ENCODE measurements at regions not wholly inside any gene's neighbourhood (a gene's known extent, or its start where the extent isn't known, plus 50 kb on each side); places are given as distances from the start of the nearest gene placed in this dataset.

- H3K79me2 ChIP-seq (ENCODE audit: control insufficient read depth, insufficient read depth, low read length), result no peaks in the 10 kb centered on the region
- TF ChIP-seq JUNB (IDR thresholded peaks at IDR 0.05) (no peak), ZSCAN29 (IDR thresholded peaks at IDR 0.05) (no peak), KAT2A (conservative IDR thresholded peaks at IDR 0.05; ENCODE audit: control insufficient read depth, low read depth, low read length) (no peak)
- H3K36me3 ChIP-seq (ENCODE audit: control insufficient read depth in 2 of 2, insufficient read depth in 2 of 2, low read length in 1 of 2), result no peaks in the 10 kb centered on the region
- 6% methylated on average over 8 of the region's 8 CpGs for WGBS (ENCODE audit: insufficient coverage, insufficient replicate concordance, low lambda C conversion rate, missing lambda C conversion rate)
- DNase-seq (ENCODE audit: low read depth, low spot score) (no peak), FAIRE-seq (no peak), ATAC-seq (no peak)
- no peaks in the 10 kb centered on the region for H4K20me1 ChIP-seq (ENCODE audit: control insufficient read depth, insufficient read depth)
- H3K9me3 ChIP-seq (replicated peaks; ENCODE audit: control insufficient read depth, insufficient read depth, low read length), result no peaks in the 10 kb centered on the region
- no TSS peak for BruUV-seq (replicated peaks)
- H2AFZ ChIP-seq (ENCODE audit: control insufficient read depth, low read depth, low read length), result no peak overlapping the region
- no peak overlapping the region for H3K9ac ChIP-seq (ENCODE audit: control insufficient read depth, insufficient read depth, low read length)
- POLR2A ChIA-PET, result no interaction called here
- in situ Hi-C loops (cut with MboI) (loop anchor here (10.0 kb wide), 1 partner anchor 617 kb away; no protein-coding TSS in a partner anchor), intact Hi-C loops (cut with micrococcal nuclease; ENCODE audit: unreplicated experiment) (no loop called here)
- H3K4me3 ChIP-seq, result no peak overlapping the region
- CTCF ChIA-PET, result interaction anchor here (1.1 to 2.8 kb wide), 7 partner anchors 9 to 616 kb away, joined by 3 to 13 read pairs (median 6); no protein-coding TSS in a partner anchor
- no peak overlapping the region for H3K27ac ChIP-seq (ENCODE audit: control insufficient read depth, insufficient read depth)
- RAD21 ChIA-PET (ENCODE audit: unreplicated experiment), result interaction anchor here (0.7 to 1.1 kb wide), 2 partner anchors 618 to 622 kb away, joined by 3 to 4 read pairs; no protein-coding TSS in a partner anchor
- H3K4me1 ChIP-seq (ENCODE audit: control insufficient read depth, insufficient read depth, low read length), result no peaks in the 10 kb centered on the region
- H3K4me2 ChIP-seq (ENCODE audit: control insufficient read depth, insufficient read depth), result no peak overlapping the region
- SMC1A ChIA-PET (ENCODE audit: uncharacterized antibody, unreplicated experiment), result interaction anchor here (1.9 kb wide), 1 partner anchor 14 kb away, joined by 4 read pairs; no protein-coding TSS in a partner anchor
- H3K27me3 ChIP-seq (replicated peaks in 1 of 2; ENCODE audit: control insufficient read depth in 2 of 2, insufficient read depth in 2 of 2, low read length in 1 of 2), result no peaks in the 10 kb centered on the region
Observed at GRCh38 chrX:138127314-138127713, 561.4 kb downstream of the ZIC3 start.

- Histone ChIP-seq H3K9me3 (replicated peaks; ENCODE audit: control insufficient read depth, insufficient read depth, low read length) (no peaks in the 10 kb centered on the region), H3K4me3 (no peak overlapping the region), H3K4me1 (ENCODE audit: control insufficient read depth, insufficient read depth, low read length) (no peaks in the 10 kb centered on the region), H3K4me2 (ENCODE audit: control insufficient read depth, insufficient read depth) (no peak overlapping the region), H2AFZ (ENCODE audit: control insufficient read depth, low read depth, low read length) (no peak overlapping the region), H3K27me3 (replicated peaks in 1 of 2; ENCODE audit: control insufficient read depth in 2 of 2, insufficient read depth in 2 of 2, low read length in 1 of 2) (no peaks in the 10 kb centered on the region), H3K27ac (ENCODE audit: control insufficient read depth, insufficient read depth) (no peak overlapping the region), H3K36me3 (ENCODE audit: control insufficient read depth in 2 of 2, insufficient read depth in 2 of 2, low read length in 1 of 2) (no peaks in the 10 kb centered on the region), H4K20me1 (ENCODE audit: control insufficient read depth, insufficient read depth) (no peaks in the 10 kb centered on the region), H3K79me2 (ENCODE audit: control insufficient read depth, insufficient read depth, low read length) (no peaks in the 10 kb centered on the region), H3K9ac (ENCODE audit: control insufficient read depth, insufficient read depth, low read length) (no peak overlapping the region)
- peak; percentile 78 for FAIRE-seq
- in situ Hi-C loops (cut with MboI), result loop anchor here (10.0 kb wide), 1 partner anchor 617 kb away; no protein-coding TSS in a partner anchor
- DNase-seq (ENCODE audit: low read depth, low spot score), result no peak
- SMC1A ChIA-PET (ENCODE audit: uncharacterized antibody, unreplicated experiment), result interaction anchor here (1.9 kb wide), 1 partner anchor 15 kb away, joined by 4 read pairs; no protein-coding TSS in a partner anchor
- ATAC-seq, result peak; percentile 92
- BruUV-seq (replicated peaks), result no TSS peak
- intact Hi-C loops (cut with micrococcal nuclease; ENCODE audit: unreplicated experiment), result loop anchor here (1.0 kb wide), 1 partner anchor 617 kb away; no protein-coding TSS in a partner anchor
- TF ChIP-seq SMC3 (IDR thresholded peaks at IDR 0.05; ENCODE audit: borderline replicate concordance, low read length) (peak; percentile 41; the same call in 1 of the 2 replicates), ZNF207 (IDR thresholded peaks at IDR 0.05; ENCODE audit: borderline replicate concordance) (no peak), RAD21 (IDR thresholded peaks at IDR 0.05; ENCODE audit: insufficient read depth, low read depth, low read length) (peak; percentile 60), CTCF (IDR thresholded peaks at IDR 0.05 in 2 of 3, conservative IDR thresholded peaks at IDR 0.05 in 1 of 3; ENCODE audit: control insufficient read depth in 2 of 3, extremely low read depth in 1 of 3, insufficient read depth in 1 of 3, low read depth in 3 of 3, low read length in 3 of 3) (peak; percentile 61 to 72 (median 70); a peak in 5 of 6 replicates)
- RAD21 ChIA-PET (ENCODE audit: unreplicated experiment), result interaction anchor here (0.6 kb wide), 1 partner anchor 618 kb away, joined by 3 read pairs; no protein-coding TSS in a partner anchor
- CTCF ChIA-PET, result interaction anchor here (0.8 to 2.8 kb wide), 7 partner anchors 9 to 620 kb away, joined by 3 to 13 read pairs (median 4); no protein-coding TSS in a partner anchor
- POLR2A ChIA-PET, result no interaction called here
- 13% methylated on average over 8 of the region's 8 CpGs for WGBS (ENCODE audit: insufficient coverage, insufficient replicate concordance, low lambda C conversion rate, missing lambda C conversion rate)
Observed at GRCh38 chrX:138128027-138128671, 562.2 kb downstream of the ZIC3 start.

Data from GM12878 (cell line).